Activated CD4-positive, alpha-beta T cell treated with anti-CD3 and anti-CD28 coated beads, Interleukin-2, Interleukin-4, amounts not matched to agents 100 ng/mL and 50 ng/mL, durations not matched to agents 16 hours and 8 hours (primary cell): ENCODE measurements at regions not wholly inside any gene's neighbourhood (a gene's known extent, or its start where the extent isn't known, plus 50 kb on each side); places are given as distances from the start of the nearest gene placed in this dataset.

ENCODE experiments used
- DNase-seq: peaks from one replicate; pipeline ENCODE4 v3.0.0-alpha.2; 2020; ENCODE audit warnings: low spot score

- DNase-seq = no peak
Measured at GRCh38 chrX:121102101-121102500, 54.7 kb downstream of the GLUD2 start.

- DNase-seq = no peak
Measured at GRCh38 chrX:121103381-121103780, 56.0 kb downstream of the GLUD2 start.

GRCh38 chrX:121106484-121107235 is 59.2 kb downstream of the GLUD2 start:
- no peak for DNase-seq

GRCh38 chrX:121109986-121110385 is 62.6 kb downstream of the GLUD2 start:
- no peak for DNase-seq

GRCh38 chrX:121110536-121110935 is 63.1 kb downstream of the GLUD2 start:
- DNase-seq = no peak

GRCh38 chrX:121114691-121115090 is 67.3 kb downstream of the GLUD2 start:
- no peak for DNase-seq

GRCh38 chrX:121120690-121121605 is 73.5 kb downstream of the GLUD2 start:
- no peak for DNase-seq

- no peak for DNase-seq
Measured at GRCh38 chrX:121122332-121122731, 74.9 kb downstream of the GLUD2 start.

GRCh38 chrX:121128925-121129877 is 81.8 kb downstream of the GLUD2 start:
- DNase-seq = no peak

GRCh38 chrX:121132675-121133074 is 85.3 kb downstream of the GLUD2 start:
- no peak for DNase-seq

GRCh38 chrX:121135488-121136207 is 88.2 kb downstream of the GLUD2 start:
- DNase-seq = no peak

- no peak for DNase-seq
Measured at GRCh38 chrX:121146059-121146628, 98.7 kb downstream of the GLUD2 start.

- DNase-seq = no peak
Measured at GRCh38 chrX:121150217-121150616, 102.8 kb downstream of the GLUD2 start.

- DNase-seq = no peak
Measured at GRCh38 chrX:121151293-121151692, 103.9 kb downstream of the GLUD2 start.

GRCh38 chrX:121154858-121155404 is 107.5 kb downstream of the GLUD2 start:
- no peak for DNase-seq

GRCh38 chrX:121160987-121161386 is 113.6 kb downstream of the GLUD2 start:
- peak; percentile 29 for DNase-seq

GRCh38 chrX:121161501-121161933 is 114.1 kb downstream of the GLUD2 start:
- DNase-seq = peak; percentile 17

- DNase-seq = no peak
Measured at GRCh38 chrX:121163443-121163842, 116.0 kb downstream of the GLUD2 start.

GRCh38 chrX:121165930-121166359 is 118.5 kb downstream of the GLUD2 start:
- no peak for DNase-seq
